A673 (cell line): ENCODE measurements at regions not wholly inside any gene's neighbourhood (a gene's known extent, or its start where the extent isn't known, plus 50 kb on each side); places are given as distances from the start of the nearest gene placed in this dataset.

ENCODE experiments used
- BruUV-seq: library from RNA; stranded (reverse); fragments of 400-500 nt; replicated peaks from 2 replicates; lab custom pipeline; 2021; lab: Mats Ljungman, UMichigan
- CTCF ChIA-PET: fragments of 300-600 bp; sonication (Branson Sonifier 250); formaldehyde crosslinking; loops from one replicate; lab custom pipeline; 2022; ENCODE audit warnings: antibody characterized with exemption; lab: Charles Lee
- POLR2A ChIA-PET: fragments of 300-600 bp; sonication (Branson Sonifier 250); formaldehyde crosslinking; loops from one replicate; lab custom pipeline; 2022; ENCODE audit warnings: antibody characterized with exemption; ENCODE audit not compliant: low non-redundant PET; lab: Charles Lee
- DNase-seq: peaks from one replicate; pipeline ENCODE4 v3.0.0-alpha.2; 2015; ENCODE audit warnings: low spot score
- H3K27ac ChIP-seq: fragments of 200-600 bp; sonication (generic); 2 replicates; pipeline ENCODE4 v1.5.1; 2016; ENCODE audit warnings: mixed run types, low read depth, mild to moderate bottlenecking, mixed read lengths, antibody characterized with exemption, low read length; ENCODE audit not compliant: poor library complexity, severe bottlenecking
- H3K27me3 ChIP-seq: fragments of 200-600 bp; sonication (generic); replicated peaks from 2 replicates; pipeline ENCODE4 v1.6.1; 2017; ENCODE audit warnings: mixed run types, low read depth, mild to moderate bottlenecking, mixed read lengths, antibody characterized with exemption, low read length; ENCODE audit not compliant: insufficient read depth, poor library complexity
- H3K36me3 ChIP-seq: fragments of 200-600 bp; sonication (generic); 2 replicates; pipeline ENCODE4 v1.6.1; 2016; ENCODE audit warnings: mixed run types, mild to moderate bottlenecking, mixed read lengths, antibody characterized with exemption, low read length; ENCODE audit not compliant: insufficient read depth, poor library complexity, severe bottlenecking
- H3K4me1 ChIP-seq: fragments of 200-600 bp; sonication (generic); 2 replicates; pipeline ENCODE4 v1.6.1; 2017; ENCODE audit warnings: mixed run types, mild to moderate bottlenecking, mixed read lengths, antibody characterized with exemption, low read length; ENCODE audit not compliant: insufficient read depth, poor library complexity, severe bottlenecking
- H3K4me3 ChIP-seq: fragments of 200-600 bp; sonication (generic); 2 replicates; pipeline ENCODE4 v1.5.1; 2016; ENCODE audit warnings: low read depth, mixed run types, mild to moderate bottlenecking, mixed read lengths, low read length; ENCODE audit not compliant: poor library complexity, severe bottlenecking
- H3K9me3 ChIP-seq: fragments of 200-600 bp; sonication (generic); 2 replicates; pipeline ENCODE4 v1.6.1; 2016; ENCODE audit warnings: mixed run types, low read depth, mild to moderate bottlenecking, mixed read lengths, antibody characterized with exemption, low read length; ENCODE audit not compliant: poor library complexity, severe bottlenecking
- EZH2 ChIP-seq: fragments of 200-600 bp; sonication (generic); IDR thresholded peaks from 2 replicates; pipeline ENCODE4 v1.6.1; 2017; ENCODE audit warnings: borderline replicate concordance, low read depth, mild to moderate bottlenecking, mixed read lengths, antibody characterized with exemption, low read length; ENCODE audit not compliant: poor library complexity, severe bottlenecking
- intact Hi-C: fragments of 100-400 bp; cut with micrococcal nuclease; formaldehyde crosslinking; loops from one replicate; pipeline ENCODE4 v1.10.0; 2022; ENCODE audit not compliant: unreplicated experiment
- TF ChIP-seq, protein P1 (sequence below): fragments of 300-800, 200-600 bp; sonication (generic); conservative IDR thresholded peaks from 2 replicates; pipeline ENCODE4 v1.5.1; 2017; ENCODE audit warnings: low read depth, mild to moderate bottlenecking, antibody characterized with exemption, low read length, moderate library complexity, mixed read lengths

DNA sequence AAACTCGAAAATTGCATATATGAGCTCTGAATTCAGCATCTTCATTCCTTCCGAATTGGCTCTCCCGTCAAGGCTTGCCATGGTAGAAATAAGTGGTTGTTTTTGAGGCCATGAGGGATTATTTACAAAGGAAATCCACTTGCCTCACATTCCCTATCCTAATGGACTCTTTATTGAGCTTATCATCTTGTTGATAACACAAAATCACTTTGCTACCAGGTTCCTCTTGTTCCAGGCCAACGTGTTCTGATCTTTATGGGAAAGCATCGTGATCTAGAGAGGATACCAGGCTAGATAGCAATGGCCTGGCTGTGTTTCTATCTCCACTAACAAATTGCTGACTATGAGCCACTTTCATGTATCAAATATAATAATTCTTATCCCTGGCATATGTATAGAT is 811.7 kb downstream of the TLR4 start:
- DNase-seq = no peak
- H3K9me3 ChIP-seq = no peaks in the 10 kb centered on the region
- CTCF ChIA-PET = no interaction called here
- intact Hi-C loops = no loop called here
- H3K4me3 ChIP-seq = no peak overlapping the region
- H3K36me3 ChIP-seq = no peaks in the 10 kb centered on the region
- BruUV-seq = no TSS peak
- no peak for TF ChIP-seq EZH2
- TF ChIP-seq, protein P1, sequence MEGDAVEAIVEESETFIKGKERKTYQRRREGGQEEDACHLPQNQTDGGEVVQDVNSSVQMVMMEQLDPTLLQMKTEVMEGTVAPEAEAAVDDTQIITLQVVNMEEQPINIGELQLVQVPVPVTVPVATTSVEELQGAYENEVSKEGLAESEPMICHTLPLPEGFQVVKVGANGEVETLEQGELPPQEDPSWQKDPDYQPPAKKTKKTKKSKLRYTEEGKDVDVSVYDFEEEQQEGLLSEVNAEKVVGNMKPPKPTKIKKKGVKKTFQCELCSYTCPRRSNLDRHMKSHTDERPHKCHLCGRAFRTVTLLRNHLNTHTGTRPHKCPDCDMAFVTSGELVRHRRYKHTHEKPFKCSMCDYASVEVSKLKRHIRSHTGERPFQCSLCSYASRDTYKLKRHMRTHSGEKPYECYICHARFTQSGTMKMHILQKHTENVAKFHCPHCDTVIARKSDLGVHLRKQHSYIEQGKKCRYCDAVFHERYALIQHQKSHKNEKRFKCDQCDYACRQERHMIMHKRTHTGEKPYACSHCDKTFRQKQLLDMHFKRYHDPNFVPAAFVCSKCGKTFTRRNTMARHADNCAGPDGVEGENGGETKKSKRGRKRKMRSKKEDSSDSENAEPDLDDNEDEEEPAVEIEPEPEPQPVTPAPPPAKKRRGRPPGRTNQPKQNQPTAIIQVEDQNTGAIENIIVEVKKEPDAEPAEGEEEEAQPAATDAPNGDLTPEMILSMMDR = no peak
- no peaks in the 10 kb centered on the region for H3K27me3 ChIP-seq
- no peak overlapping the region for H3K27ac ChIP-seq
- POLR2A ChIA-PET = no interaction called here
- H3K4me1 ChIP-seq = no peaks in the 10 kb centered on the region

DNA sequence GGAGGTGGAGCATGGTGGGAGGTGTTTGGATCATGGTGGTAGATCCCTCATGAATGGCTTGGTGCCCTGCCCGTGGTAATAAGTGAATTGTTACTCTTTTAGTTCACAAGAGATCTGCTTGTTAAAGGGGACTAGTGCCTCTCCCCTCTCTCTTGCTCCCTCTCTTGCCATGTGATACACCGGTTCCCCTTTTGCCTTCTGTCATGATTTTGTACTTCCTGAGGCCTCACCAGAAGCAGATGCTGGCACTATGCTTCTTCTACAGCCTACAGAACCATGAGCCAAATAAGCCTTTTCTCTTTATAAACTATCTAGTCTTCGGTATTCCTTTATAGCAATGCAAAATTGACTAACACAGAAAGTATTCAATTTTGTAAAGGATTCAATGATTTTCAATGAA is 817.1 kb downstream of the TLR4 start:
- no peaks in the 10 kb centered on the region for H3K27me3 ChIP-seq
- ChIA-PET CTCF (no interaction called here), POLR2A (no interaction called here)
- no peak overlapping the region for H3K4me3 ChIP-seq
- no peak for DNase-seq
- H3K36me3 ChIP-seq = no peaks in the 10 kb centered on the region
- H3K27ac ChIP-seq = no peak overlapping the region
- no peak for TF ChIP-seq EZH2
- TF ChIP-seq, protein P1 = no peak
- no peaks in the 10 kb centered on the region for H3K4me1 ChIP-seq
- no peaks in the 10 kb centered on the region for H3K9me3 ChIP-seq
- BruUV-seq = no TSS peak
- intact Hi-C loops = loop anchor here (5.0 to 10.0 kb wide), 2 partner anchors 766 to 844 kb away; partner anchors contain the start of gene BRINP1

DNA sequence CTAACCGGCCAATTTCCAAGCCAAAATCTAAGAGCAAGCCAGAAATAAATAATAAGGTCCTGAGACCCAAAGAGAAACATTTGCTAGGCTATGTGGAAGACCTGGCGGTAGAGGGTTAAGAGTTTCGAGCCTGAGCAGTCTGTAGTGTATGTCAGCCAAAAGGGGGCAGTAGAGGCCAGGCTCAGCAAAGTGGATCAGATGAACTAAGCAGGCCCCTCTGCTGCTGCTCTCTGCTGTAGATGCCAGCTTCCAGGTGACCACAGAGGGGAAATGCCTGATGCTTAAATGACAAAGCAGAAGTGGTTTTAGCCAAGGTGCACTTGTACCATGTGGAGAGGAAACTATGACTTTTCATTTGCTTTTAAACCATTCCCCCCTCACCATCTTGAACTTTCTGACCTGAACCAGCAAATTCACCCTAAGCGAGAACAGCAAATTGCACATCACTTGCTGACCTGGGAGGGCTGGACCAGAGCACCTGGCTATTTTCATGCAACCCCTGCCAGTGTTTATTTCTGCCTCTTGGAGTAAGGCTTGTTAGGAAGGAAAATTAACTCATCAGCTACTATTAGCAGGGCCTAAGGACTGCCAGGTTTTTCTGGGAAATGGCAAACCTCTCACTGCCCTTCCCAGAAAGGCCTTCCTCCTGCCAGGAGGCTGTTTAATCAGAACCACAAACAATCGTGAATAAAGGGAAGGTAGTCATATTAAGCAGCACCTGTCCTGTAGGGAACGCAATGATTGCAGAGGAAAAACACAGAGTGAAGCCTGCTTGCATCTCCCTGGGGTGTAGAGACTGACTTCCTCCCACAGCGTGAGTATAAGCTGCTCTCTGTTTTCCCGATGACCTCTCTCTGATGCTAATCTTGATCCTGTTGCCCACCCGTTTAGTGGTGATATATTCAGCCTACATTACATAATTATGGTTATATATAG is 818.2 kb downstream of the TLR4 start:
- no TSS peak for BruUV-seq
- no peak overlapping the region for H3K4me3 ChIP-seq
- no peaks in the 10 kb centered on the region for H3K27me3 ChIP-seq
- H3K36me3 ChIP-seq = no peaks in the 10 kb centered on the region
- intact Hi-C loops = loop anchor here (5.0 to 10.0 kb wide), 2 partner anchors 765 to 842 kb away; partner anchors contain the start of gene BRINP1
- no peak for TF ChIP-seq EZH2
- TF ChIP-seq, protein P1 = peak; percentile 70
- no peak overlapping the region for H3K27ac ChIP-seq
- ChIA-PET CTCF (no interaction called here), POLR2A (no interaction called here)
- H3K9me3 ChIP-seq = no peaks in the 10 kb centered on the region
- peak; percentile 51 for DNase-seq
- no peaks in the 10 kb centered on the region for H3K4me1 ChIP-seq
